ENCODE measurements at regions not wholly inside any gene's neighbourhood (a gene's known extent, or its start where the extent isn't known, plus 50 kb on each side); places are given as distances from the start of the nearest gene placed in this dataset.
"Not testable (repeated sequence)": the region's sequence is repeated elsewhere in the genome, so short reads cannot be mapped to it uniquely, and the experiment has no call there.

GRCh38 chr13:55653497-55653896, 1487.2 kb upstream of the PRR20A start:
- Histone ChIP-seq H3K4me2 (ENCODE audit: low read length) (no peak overlapping the region), H2AFZ (ENCODE audit: low read length) (no peak overlapping the region), H3K4me1 (ENCODE audit: insufficient read depth, low read length, poor library complexity, severe bottlenecking) (no peaks in the 10 kb centered on the region), H3K79me2 (ENCODE audit: insufficient read depth, low read depth, low read length) (no peaks in the 10 kb centered on the region), H3K4me3 (ENCODE audit: low read depth, low read length, poor library complexity, severe bottlenecking) (no peak overlapping the region), H4K20me1 (ENCODE audit: insufficient read depth, low read length) (no peaks in the 10 kb centered on the region), H3K9me3 (ENCODE audit: low read length) (no peaks in the 10 kb centered on the region), H3K27ac (ENCODE audit: low read depth, low read length, poor library complexity, severe bottlenecking) (no peak overlapping the region), H3K36me3 (ENCODE audit: insufficient read depth, low read length) (no peaks in the 10 kb centered on the region), H3K9me2 (ENCODE audit: insufficient read depth, low read length) (no peaks in the 10 kb centered on the region)
- DNase-seq (ENCODE audit: low spot score) = no peak
- TF ChIP-seq EZH2phosphoT487 (IDR thresholded peaks at IDR 0.05; ENCODE audit: borderline replicate concordance, low read depth, low read length) (no peak), CTCF (conservative IDR thresholded peaks at IDR 0.05; ENCODE audit: low read length) (no peak)
- intact Hi-C loops (cut with micrococcal nuclease; ENCODE audit: unreplicated experiment) = no loop called here
- no TSS peak for BruUV-seq (replicated peaks)
- ChIA-PET CTCF (ENCODE audit: unreplicated experiment) (no interaction called here), POLR2A (no interaction called here)

GRCh38 chr13:55654243-55654642, 1486.5 kb upstream of the PRR20A start:
- Histone ChIP-seq H3K9me3 (ENCODE audit: low read length) (no peaks in the 10 kb centered on the region), H4K20me1 (ENCODE audit: insufficient read depth, low read length) (no peaks in the 10 kb centered on the region), H2AFZ (ENCODE audit: low read length) (no peak overlapping the region), H3K4me3 (ENCODE audit: low read depth, low read length, poor library complexity, severe bottlenecking) (no peak overlapping the region), H3K9me2 (ENCODE audit: insufficient read depth, low read length) (no peaks in the 10 kb centered on the region), H3K4me2 (ENCODE audit: low read length) (no peak overlapping the region), H3K27ac (ENCODE audit: low read depth, low read length, poor library complexity, severe bottlenecking) (no peak overlapping the region), H3K79me2 (ENCODE audit: insufficient read depth, low read depth, low read length) (no peaks in the 10 kb centered on the region), H3K4me1 (ENCODE audit: insufficient read depth, low read length, poor library complexity, severe bottlenecking) (no peaks in the 10 kb centered on the region), H3K36me3 (ENCODE audit: insufficient read depth, low read length) (no peaks in the 10 kb centered on the region)
- TF ChIP-seq CTCF (conservative IDR thresholded peaks at IDR 0.05; ENCODE audit: low read length) (no peak), EZH2phosphoT487 (IDR thresholded peaks at IDR 0.05; ENCODE audit: borderline replicate concordance, low read depth, low read length) (no peak)
- ChIA-PET CTCF (ENCODE audit: unreplicated experiment) (no interaction called here), POLR2A (no interaction called here)
- no TSS peak for BruUV-seq (replicated peaks)
- intact Hi-C loops (cut with micrococcal nuclease; ENCODE audit: unreplicated experiment) = no loop called here
- DNase-seq (ENCODE audit: low spot score) = no peak

GRCh38 chr13:55660264-55660663, 1480.5 kb upstream of the PRR20A start:
- H3K9me2 ChIP-seq (ENCODE audit: insufficient read depth, low read length); H3K36me3 ChIP-seq (ENCODE audit: insufficient read depth, low read length); H2AFZ ChIP-seq (ENCODE audit: low read length); CTCF ChIA-PET (ENCODE audit: unreplicated experiment); H3K79me2 ChIP-seq (ENCODE audit: insufficient read depth, low read depth, low read length); H3K4me2 ChIP-seq (ENCODE audit: low read length); H3K4me1 ChIP-seq (ENCODE audit: insufficient read depth, low read length, poor library complexity, severe bottlenecking); BruUV-seq (replicated peaks); H3K4me3 ChIP-seq (ENCODE audit: low read depth, low read length, poor library complexity, severe bottlenecking); DNase-seq (ENCODE audit: low spot score); H3K27ac ChIP-seq (ENCODE audit: low read depth, low read length, poor library complexity, severe bottlenecking); intact Hi-C loops (cut with micrococcal nuclease; ENCODE audit: unreplicated experiment); POLR2A ChIA-PET; H4K20me1 ChIP-seq (ENCODE audit: insufficient read depth, low read length); H3K9me3 ChIP-seq (ENCODE audit: low read length): not testable (repeated sequence)
